ENCODE measurements at regions not wholly inside any gene's neighbourhood (a gene's known extent, or its start where the extent isn't known, plus 50 kb on each side); places are given as distances from the start of the nearest gene placed in this dataset.

- no peak overlapping the region for H3K4me3 ChIP-seq (ENCODE audit: low read depth, low read length)
- in situ Hi-C loops (cut with HindIII; ENCODE audit: low pct_ligation_motif_present, low sequenced_read_pairs) = no loop called here
- no peaks in the 10 kb centered on the region for H3K36me3 ChIP-seq (replicated peaks)
- H3K27ac ChIP-seq = no peak overlapping the region
- H3K27me3 ChIP-seq (replicated peaks) = no peaks in the 10 kb centered on the region
- DNase-seq = no peak
- TF ChIP-seq, protein P1, sequence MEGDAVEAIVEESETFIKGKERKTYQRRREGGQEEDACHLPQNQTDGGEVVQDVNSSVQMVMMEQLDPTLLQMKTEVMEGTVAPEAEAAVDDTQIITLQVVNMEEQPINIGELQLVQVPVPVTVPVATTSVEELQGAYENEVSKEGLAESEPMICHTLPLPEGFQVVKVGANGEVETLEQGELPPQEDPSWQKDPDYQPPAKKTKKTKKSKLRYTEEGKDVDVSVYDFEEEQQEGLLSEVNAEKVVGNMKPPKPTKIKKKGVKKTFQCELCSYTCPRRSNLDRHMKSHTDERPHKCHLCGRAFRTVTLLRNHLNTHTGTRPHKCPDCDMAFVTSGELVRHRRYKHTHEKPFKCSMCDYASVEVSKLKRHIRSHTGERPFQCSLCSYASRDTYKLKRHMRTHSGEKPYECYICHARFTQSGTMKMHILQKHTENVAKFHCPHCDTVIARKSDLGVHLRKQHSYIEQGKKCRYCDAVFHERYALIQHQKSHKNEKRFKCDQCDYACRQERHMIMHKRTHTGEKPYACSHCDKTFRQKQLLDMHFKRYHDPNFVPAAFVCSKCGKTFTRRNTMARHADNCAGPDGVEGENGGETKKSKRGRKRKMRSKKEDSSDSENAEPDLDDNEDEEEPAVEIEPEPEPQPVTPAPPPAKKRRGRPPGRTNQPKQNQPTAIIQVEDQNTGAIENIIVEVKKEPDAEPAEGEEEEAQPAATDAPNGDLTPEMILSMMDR (IDR thresholded peaks at IDR 0.05; ENCODE audit: low read depth, low read length, missing control alignments) = no peak
Observed at GRCh38 chr12:118704527-118705241, 276.7 kb upstream of the SRRM4 start.

DNA sequence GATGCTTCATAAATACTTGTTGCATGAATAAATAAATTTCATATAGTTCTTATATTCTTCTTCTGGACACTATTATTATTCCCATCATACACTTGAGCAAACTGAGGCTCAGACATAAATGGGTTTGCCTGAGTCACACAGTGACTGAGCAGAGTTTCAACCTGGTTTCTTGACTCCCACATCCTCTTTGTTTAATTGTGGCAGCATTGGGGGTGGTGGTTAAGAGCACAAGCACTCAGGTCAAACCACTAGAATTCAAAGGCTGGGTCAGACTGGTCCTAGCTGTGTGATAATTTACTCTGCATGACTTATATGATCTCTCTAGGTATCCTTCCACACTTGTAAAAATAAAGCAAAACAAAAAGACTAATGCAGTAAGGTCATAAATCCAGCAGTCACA lies 274.9 kb upstream of the SRRM4 start:
- H3K4me3 ChIP-seq (ENCODE audit: low read depth, low read length) = no peak overlapping the region
- TF ChIP-seq, protein P1 (IDR thresholded peaks at IDR 0.05; ENCODE audit: low read depth, low read length, missing control alignments) = no peak
- H3K36me3 ChIP-seq (replicated peaks) = no peaks in the 10 kb centered on the region
- no peak overlapping the region for H3K27ac ChIP-seq
- in situ Hi-C loops (cut with HindIII; ENCODE audit: low pct_ligation_motif_present, low sequenced_read_pairs) = no loop called here
- DNase-seq = no peak
- H3K27me3 ChIP-seq (replicated peaks) = no peaks in the 10 kb centered on the region

DNA sequence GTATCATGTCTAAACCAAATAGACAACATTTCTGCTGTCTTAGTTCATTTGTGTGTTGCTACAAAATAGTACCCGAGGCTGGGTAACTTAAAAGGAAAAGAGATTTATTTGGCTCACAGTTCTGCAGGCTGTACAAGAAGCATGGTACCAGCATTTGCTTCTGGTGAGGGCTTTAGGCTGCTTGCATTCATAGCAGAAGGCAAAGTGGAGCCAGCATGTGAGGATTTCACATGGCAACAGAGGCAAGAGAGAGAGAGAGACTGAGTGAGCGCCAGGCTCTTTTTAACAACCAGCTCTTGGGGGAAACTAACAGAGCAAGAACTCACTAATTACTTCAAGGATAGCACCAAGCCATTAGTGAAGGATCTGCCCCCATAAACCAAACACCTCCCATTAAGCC lies 271.4 kb upstream of the SRRM4 start:
- no peak for DNase-seq
- Histone ChIP-seq H3K36me3 (replicated peaks) (no peaks in the 10 kb centered on the region), H3K27ac (no peak overlapping the region), H3K27me3 (replicated peaks) (no peaks in the 10 kb centered on the region), H3K4me3 (ENCODE audit: low read depth, low read length) (no peak overlapping the region)
- TF ChIP-seq, protein P1 (IDR thresholded peaks at IDR 0.05; ENCODE audit: low read depth, low read length, missing control alignments) = no peak
- in situ Hi-C loops (cut with HindIII; ENCODE audit: low pct_ligation_motif_present, low sequenced_read_pairs) = no loop called here

- DNase-seq = no peak
- in situ Hi-C loops (cut with HindIII; ENCODE audit: low pct_ligation_motif_present, low sequenced_read_pairs) = no loop called here
- H3K27ac ChIP-seq = no peak overlapping the region
- TF ChIP-seq, protein P1 (IDR thresholded peaks at IDR 0.05; ENCODE audit: low read depth, low read length, missing control alignments) = no peak
- no peaks in the 10 kb centered on the region for H3K36me3 ChIP-seq (replicated peaks)
- H3K4me3 ChIP-seq (ENCODE audit: low read depth, low read length) = no peak overlapping the region
- no peaks in the 10 kb centered on the region for H3K27me3 ChIP-seq (replicated peaks)
Observed at GRCh38 chr12:118711185-118711584, 270.2 kb upstream of the SRRM4 start.

GRCh38 chr12:118714051-118714460 lies 267.3 kb upstream of the SRRM4 start:
- Histone ChIP-seq H3K27me3 (replicated peaks) (no peaks in the 10 kb centered on the region), H3K27ac (no peak overlapping the region), H3K4me3 (ENCODE audit: low read depth, low read length) (no peak overlapping the region), H3K36me3 (replicated peaks) (no peaks in the 10 kb centered on the region)
- TF ChIP-seq, protein P1 (IDR thresholded peaks at IDR 0.05; ENCODE audit: low read depth, low read length, missing control alignments) = peak; percentile 14
- in situ Hi-C loops (cut with HindIII; ENCODE audit: low pct_ligation_motif_present, low sequenced_read_pairs) = no loop called here
- DNase-seq = no peak

GRCh38 chr12:118714500-118714899 lies 266.8 kb upstream of the SRRM4 start:
- H3K27me3 ChIP-seq (replicated peaks) = no peaks in the 10 kb centered on the region
- H3K27ac ChIP-seq = no peak overlapping the region
- DNase-seq = no peak
- in situ Hi-C loops (cut with HindIII; ENCODE audit: low pct_ligation_motif_present, low sequenced_read_pairs) = no loop called here
- no peaks in the 10 kb centered on the region for H3K36me3 ChIP-seq (replicated peaks)
- no peak overlapping the region for H3K4me3 ChIP-seq (ENCODE audit: low read depth, low read length)
- TF ChIP-seq, protein P1 (IDR thresholded peaks at IDR 0.05; ENCODE audit: low read depth, low read length, missing control alignments) = no peak

Measured in brain microvascular endothelial cell (primary cell).